GM18499 (cell line): ENCODE measurements at regions not wholly inside any gene's neighbourhood (a gene's known extent, or its start where the extent isn't known, plus 50 kb on each side); places are given as distances from the start of the nearest gene placed in this dataset.

Experiments
- ATAC-seq: cut with Tn5 transposase; IDR thresholded peaks from one replicate; pipeline ENCODE4 v1.9.1; 2021; ENCODE audit warnings: moderate number of reproducible peaks; ENCODE audit not compliant: insufficient read depth, unreplicated experiment

DNA sequence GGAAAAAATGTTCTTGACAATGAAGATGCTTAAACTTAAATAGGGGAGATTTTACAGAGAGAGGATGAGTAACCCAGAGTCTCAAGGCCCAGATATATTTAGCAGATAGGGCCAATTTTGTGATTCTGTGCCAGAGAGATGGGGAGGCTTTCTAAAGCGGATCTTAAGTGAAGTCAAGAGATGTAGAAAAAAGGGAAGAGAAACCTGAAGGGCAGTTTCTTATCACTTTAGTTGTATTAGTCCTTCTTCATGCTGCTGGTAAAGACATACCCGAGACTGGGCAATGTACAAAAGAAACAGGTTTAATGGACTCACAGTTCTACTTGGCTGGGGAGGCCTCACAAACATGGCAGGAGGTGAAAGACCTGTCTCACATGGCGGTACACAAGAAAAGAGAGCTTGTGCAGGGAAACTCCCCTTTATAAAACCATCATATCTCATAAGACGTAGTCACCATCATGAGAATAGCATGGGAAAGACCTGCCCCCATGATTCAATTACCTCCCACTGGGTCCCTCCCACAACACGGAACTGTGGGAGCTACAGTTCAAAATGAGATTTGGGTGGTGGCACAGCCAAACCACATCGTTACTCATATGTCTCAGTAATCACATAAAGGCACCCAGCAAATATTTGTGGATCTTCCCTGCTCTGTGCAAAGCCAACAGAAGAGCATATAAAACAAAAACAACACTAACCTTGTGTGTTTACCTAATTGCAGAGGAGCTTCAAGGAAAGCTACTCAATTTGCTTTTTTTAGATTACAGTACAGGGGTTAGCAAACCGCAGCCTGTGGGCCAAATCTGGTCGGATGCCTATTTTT lies 102.6 kb upstream of the MYCBP2 start:
- ATAC-seq: peak; percentile 77

DNA sequence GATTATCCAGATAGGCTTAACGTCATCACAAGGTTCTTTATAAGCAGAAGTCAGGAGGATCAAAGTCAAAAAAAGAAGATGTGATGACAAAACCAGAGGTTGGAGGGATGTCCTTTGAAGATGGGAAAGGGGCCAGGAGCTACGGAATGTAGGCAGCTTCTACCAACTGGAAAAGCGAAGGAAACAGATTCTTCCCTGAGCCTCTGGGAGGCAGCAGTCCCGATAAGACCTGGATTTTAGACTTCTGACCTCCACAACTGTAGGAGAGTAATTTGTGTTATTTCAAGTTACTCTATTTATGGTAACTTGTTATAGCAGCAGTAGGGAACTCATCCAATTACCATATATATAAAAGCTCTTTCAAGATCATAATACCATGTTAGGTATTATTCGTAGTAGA lies 98.8 kb upstream of the MYCBP2 start:
- no peak for ATAC-seq

DNA sequence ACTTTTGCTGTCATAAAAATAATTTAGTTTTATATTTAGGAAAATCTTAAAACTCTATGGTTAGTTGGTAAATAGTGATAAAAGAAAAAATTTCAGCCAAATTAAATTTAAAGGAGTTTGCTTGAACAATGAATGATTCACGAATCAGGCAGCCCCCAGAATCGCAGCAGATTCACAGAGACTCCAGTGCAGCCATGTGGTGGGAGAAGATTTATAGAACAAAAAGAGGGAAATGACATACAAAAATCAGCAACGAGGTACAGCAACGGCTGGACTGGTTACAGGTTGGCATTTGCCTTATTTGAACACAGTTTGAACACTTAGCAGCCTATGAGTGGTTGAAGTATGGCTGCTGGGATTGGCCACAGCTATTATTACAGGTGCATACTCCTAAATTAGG lies 96.4 kb upstream of the MYCBP2 start:
- ATAC-seq: no peak

DNA sequence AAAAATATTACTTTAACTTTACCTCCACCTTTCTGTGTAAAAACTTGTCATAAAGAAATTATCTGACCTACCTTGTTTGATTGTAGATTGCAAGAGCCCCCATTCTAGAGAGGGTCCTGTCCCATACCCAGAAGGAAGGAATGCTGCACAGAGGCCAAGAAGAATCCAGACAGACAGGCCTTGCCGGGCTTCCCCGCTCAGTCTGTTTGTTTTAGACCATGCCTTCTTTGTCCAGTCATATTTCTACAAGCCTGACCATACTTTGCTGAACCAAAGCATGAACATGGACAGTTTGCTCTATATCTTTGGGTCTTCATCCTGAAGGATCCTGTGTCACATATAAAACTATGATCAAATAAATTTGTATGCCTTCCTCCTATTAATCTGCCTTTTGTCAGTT lies 95.8 kb upstream of the MYCBP2 start:
- no peak for ATAC-seq

DNA sequence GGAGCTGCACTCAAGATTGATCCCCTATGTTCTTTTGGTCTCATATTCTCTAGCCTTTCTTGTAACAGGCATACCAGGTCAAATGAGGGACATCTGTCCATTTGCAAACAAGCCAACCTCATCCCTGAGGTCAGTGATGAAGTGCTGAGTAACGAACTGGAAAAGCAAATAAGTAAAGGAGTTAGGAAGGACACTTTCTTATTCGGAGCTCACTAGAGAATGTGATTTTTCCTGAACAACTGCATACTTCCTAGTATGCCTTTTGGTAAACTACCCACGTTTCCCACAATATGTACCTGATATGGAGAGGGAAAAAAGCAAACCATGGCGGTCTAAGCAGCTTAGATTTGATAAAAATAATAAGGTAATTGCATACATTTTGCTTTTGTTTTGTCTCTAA lies 91.0 kb upstream of the MYCBP2 start:
- no peak for ATAC-seq

DNA sequence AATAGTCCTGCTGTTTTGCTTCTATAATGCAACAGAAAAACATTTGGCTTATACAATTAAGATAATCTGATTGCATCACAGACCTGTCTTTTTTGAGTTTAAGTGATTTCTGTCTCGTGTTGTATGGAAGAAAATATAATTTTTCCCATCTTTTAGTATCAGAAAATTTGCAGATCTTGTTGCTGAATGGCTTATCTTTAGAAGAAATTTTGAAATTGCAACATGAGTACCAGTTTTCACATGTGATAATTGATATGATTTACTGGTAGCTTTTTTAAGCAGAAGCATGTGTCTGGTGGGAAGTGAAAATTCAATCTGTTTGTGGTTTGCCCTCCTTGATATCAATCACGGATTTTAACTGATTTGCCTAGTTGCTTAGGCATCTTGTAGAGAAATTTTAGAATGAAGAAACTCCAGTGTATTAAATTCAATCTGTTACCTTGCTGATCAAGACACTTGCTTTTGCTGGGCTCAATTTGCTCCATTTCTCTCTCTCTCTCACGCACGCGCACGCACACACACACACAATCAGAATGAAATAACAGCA lies 89.8 kb upstream of the MYCBP2 start:
- ATAC-seq: no peak

DNA sequence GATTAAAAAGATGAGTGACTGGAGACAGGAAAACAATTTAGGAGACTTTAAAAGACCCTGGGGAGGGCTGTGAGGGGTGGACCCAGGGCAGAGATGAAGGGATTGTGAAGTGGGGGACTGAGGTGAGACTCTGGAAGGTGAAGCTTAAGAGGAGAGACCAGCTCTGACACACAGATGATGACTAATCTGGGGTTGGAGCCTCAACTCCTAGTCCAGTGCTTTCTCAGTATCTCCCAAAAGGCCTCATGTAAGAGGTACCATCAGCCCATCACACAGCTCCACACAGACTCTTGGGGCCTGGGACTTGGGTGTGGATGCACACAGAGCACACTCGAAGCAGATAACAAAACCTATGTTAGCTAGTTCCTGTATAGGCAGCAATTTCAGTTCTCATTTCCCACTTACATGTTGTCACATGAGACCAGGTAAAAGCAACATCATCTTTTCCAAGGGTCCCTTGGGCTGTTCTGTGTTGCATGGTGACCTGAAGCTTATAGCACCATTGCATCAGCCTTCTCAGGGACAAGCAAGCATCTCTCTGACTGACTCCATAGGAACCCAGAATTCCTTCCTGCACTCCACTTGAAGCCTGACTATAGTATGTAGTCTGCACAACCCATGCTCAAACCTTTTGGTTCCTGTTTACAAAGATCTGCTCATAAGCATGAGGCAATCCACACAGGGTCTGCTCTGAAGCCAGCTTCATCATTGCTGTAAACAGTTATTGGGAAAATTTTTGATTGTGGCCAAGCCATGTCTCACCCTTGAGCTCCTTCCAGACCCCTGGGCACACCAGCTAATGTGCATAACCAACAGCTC lies 88.6 kb upstream of the MYCBP2 start:
- peak; percentile 69 for ATAC-seq

DNA sequence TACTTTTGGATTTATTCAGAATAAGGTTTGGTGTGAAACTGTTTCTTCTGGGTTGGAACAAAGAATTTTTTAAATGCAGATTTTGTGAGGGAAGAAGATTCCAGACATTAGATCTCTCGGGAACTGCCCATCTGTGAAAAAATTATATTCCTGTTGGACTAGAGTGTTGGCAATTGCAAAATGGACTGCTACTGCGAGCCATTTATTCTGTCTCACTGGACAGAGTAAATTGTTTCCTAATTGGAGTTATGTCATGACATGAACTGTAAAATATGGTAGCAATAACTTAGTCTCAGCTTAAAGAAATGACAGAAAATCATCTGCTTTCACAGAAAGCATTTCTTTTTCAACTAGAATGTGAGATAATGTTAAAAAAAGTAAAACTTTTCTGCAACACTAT lies 86.0 kb upstream of the MYCBP2 start:
- ATAC-seq: no peak

DNA sequence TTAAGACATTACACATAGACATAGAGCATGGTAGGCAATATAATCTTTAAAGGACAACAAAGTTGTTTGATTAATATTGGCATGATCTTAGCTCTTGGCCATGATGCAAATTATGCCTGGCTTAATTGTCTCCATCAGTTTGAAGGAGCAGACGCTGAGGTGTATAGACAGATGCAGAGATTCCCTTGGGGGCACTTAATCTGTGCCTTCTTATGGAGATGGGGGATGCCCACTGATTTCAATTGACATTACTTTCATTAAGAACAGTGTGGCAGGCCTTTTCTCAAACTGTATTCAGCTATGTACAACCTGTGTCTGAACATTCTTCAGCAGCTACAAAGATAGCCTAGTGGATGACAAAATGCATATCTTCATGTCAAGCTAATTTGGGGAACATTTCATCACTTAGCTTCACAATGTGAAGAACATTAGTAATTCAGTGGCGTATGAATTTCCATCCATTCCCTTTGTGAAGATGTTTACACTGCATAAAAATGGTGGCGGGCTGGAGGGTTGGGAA lies 85.3 kb upstream of the MYCBP2 start:
- ATAC-seq: no peak

DNA sequence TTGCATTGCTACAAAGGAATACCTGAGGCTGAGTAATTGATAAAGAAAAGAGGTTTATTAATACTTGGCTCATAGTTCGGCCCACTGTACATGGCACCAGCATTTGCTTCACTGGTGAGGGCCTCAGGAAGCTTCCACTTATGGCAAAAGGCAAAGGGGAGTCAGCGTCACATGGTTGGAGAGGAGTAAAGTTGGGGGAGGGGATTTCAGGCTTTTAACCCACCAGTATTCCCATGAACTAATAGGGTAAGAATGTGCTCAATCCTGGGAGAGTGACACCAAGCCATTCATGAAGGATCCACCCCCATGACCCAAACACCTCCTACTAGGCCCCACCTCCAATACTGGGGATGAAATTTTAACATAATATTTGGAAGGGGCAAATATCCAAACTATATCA lies 82.5 kb upstream of the MYCBP2 start:
- ATAC-seq: no peak

DNA sequence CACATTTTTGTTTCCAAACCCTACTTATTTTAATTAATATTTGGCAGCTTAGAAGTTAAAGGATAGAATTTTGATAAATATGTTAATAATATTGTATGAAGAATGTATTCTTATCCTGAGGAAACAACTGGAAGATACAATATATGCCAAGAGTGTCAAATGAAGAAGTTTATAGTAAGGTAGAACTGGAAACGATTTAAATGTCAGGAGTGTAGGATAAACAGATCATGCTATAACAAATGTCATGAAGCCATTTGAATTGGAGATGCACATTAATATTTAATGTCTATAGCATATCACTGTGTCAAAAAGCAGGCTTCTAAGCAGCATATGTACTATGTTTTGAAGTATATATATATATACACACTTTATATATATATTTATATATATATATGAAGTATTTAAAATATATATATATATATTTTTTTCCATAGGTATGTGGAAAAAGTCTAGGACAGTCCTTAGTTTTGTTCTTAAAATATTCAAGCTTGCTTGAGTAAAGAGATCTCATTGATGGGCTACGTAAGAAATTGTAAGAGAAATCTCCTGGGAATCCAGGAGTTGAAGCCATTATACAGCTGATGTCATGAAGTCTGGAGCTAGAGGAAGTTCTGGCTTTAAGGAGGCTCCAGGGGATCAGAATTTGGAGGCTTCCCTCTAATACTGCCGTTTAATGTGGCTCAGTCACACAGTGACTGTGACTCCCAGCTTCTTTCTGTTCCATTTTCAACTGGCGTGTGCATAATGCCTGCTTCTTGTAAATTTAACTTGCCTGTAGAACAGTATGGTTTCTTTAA lies 79.9 kb upstream of the MYCBP2 start:
- no peak for ATAC-seq

DNA sequence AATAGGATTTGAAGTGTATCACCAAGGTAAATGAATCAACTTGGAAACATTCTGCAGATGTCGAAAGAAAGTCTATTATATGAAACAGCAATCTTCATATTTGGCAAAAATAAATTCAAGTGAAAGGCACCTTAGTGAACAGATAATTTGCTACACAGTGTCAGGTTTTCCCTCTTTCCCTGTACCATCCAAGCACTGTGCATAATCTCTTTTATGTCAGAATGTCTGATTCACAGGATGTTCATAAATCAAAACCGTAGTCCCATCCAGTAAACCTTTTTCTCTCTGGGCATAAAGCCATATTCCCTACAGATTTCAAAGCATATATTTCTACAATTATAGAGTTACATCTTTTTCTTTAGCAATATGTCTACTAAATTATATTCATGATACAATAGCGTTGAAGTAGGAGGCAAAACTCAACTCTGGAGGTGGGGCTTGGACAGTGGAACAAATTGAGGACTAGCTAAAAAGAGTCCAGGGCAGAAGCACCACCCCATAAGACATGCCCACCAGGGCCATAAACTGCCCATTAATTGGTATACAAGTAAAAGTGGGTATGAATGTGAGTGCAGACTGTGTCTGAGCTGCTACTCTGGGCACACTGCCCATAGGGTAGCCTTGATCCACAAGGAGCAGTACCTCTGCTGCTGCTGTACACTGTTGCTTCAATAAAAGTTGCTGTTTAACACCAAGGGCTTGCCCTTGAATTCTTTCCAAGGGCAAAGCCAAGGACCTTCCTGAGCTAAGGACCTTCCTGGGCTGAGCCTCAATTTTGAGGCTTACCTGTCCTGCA lies 72.1 kb upstream of the MYCBP2 start:
- ATAC-seq: no peak

DNA sequence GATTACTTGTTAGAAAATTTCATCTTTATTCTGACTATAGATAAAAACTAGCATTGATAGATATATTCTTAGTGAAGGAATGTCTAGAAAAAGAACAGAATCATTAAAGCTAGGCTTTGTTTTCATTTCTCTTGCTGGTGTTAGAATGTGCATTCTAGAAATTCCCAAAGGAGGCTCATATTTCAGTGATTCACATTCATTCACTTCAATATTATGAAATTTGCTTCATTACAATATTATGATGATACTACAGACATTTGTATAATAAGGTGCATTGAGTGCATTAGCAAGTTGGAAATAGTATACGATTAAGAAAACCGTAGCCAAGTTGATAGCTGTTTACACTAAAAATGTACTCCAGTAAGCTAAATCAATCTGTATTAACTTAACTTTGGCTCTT lies 70.7 kb upstream of the MYCBP2 start:
- no peak for ATAC-seq

DNA sequence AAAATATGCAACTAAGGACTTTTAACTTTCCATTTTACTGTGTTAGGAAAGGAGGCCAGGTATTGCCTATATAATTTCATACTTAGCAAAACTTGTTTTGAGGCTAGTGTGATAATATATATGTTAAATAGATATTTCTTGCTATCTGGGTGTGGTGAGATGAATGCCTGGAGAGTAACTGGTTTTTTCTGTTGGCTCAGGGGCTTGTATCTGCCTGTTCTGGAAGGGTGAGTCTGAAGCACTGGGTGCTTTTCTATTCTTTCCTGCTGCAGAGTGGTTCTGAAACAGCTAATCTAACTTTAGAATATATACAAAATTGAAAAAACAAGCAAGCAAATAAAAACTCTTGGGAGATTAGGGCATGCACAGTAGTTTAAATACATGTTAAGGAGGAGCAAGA lies 64.6 kb upstream of the MYCBP2 start:
- no peak for ATAC-seq

DNA sequence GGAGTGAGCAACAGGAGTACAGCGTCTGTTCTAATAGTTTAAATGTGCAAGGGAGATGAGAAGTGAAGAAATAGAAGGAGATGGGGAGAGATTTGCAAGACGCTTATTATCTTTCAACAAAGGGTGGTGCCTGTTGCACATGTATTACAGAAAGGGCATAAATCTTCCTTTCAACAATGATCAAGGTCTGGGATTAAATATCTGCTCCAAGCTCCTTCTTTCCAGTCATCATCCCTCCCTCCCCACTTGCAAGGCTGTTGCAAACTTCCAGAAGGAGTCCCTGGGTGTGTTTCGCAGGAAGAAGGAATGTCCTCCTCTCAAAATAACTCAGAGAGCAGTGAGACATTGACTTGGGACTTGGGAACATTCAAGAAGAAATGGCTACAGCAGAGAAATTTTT lies 63.5 kb upstream of the MYCBP2 start:
- ATAC-seq: no peak

DNA sequence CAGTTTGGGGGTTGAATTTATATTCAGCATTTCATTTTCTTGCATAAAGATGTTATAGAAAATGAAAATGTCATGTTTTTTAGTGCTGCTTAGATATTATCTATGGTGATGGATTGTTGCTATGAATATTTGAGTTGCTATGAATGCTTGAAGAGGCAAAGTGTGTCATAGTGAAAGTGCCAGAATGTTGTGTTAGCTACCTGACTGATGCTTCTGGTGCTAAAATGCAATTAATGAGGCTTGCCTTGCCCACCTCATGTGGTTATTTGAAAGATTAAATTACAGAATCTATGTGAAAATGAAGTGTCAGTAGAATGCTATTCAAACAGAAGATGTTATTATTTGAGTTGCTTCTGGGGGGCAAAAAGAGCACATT lies 62.7 kb upstream of the MYCBP2 start:
- ATAC-seq: peak; percentile 67

DNA sequence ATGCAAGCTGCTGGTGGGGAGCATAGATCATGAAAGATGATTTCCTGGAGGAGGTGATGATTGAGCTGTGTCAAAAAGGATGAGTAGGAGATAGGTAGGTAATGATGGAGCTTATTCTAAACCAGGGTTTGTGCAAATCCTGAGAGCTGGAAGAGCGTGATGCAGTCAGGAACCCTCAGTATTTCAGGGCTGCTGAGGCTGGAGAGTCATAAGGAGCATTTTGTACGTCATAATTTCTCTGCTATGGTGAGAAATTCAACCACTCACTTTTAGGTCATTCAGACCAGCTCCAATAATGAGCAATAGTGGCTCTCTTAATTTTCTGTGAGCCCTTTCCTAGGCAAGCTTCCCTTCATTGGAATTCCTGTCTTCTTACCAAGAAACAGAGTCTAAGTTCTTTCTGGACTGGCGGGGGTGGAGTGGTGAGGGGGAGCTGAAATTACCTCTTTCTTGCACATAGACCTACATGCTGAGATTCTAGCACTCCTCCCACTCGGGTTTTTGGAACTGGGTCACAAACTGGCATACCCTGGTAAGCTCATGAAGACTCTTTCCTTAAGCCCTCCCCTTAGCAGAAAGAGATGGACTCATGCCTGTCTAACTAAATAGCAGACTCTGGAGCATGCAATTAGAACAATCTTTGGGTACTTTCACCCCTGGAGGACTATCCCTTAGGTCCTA lies 62.2 kb upstream of the MYCBP2 start:
- ATAC-seq: no peak

DNA sequence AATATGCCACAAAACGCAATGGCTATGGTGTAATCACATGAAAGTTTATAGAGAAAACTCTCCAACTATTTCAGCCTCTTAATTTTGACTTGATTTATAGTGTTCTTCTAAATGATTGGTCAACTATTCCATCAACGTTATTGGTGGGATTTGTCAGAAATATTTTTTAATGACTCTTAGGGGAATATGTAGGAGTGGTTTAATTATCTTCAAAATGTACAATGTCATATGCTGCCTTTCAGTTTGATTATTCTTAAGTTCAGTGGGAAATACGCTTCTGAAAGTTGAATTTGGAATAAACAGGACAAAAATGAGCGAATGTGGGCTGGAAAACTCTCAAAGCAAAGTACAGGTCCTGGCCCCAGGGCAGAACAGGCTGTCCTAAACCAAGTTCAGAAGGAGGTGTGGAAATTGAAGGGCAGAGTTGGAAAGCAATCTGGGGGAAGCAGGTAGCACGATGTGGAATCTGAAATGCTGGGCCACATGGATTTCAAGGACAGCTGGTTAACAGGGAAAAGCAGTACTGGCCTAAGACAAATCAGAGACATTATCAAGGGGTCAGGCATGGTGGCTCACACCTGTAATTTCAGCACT lies 60.8 kb upstream of the MYCBP2 start:
- ATAC-seq: no peak
